ENCODE measurements at regions not wholly inside any gene's neighbourhood (a gene's known extent, or its start where the extent isn't known, plus 50 kb on each side); places are given as distances from the start of the nearest gene placed in this dataset.

GRCh38 chr21:45351526-45352275, 53.3 kb upstream of the COL18A1 start:
- H3K4me3 Mint-ChIP-seq, result no peak overlapping the region
- peaks cover 19% of the 10 kb centered on the region for H3K27me3 Mint-ChIP-seq (ENCODE audit: low read depth)
- H3K4me1 Mint-ChIP-seq (ENCODE audit: low read depth), result peaks cover 14% of the 10 kb centered on the region
- no peak overlapping the region for H3K27ac Mint-ChIP-seq
- ATAC-seq (replicated peaks in 1 of 2), result no peak
- no peaks in the 10 kb centered on the region for H3K36me3 Mint-ChIP-seq (ENCODE audit: insufficient read depth in 2 of 2)
- no peak for DNase-seq
- no peaks in the 10 kb centered on the region for H3K9me3 Mint-ChIP-seq

- H3K4me1 Mint-ChIP-seq (ENCODE audit: low read depth), result peaks cover 14% of the 10 kb centered on the region
- DNase-seq (no peak), ATAC-seq (replicated peaks in 1 of 2) (no peak)
- H3K9me3 Mint-ChIP-seq, result no peaks in the 10 kb centered on the region
- H3K36me3 Mint-ChIP-seq (ENCODE audit: insufficient read depth in 2 of 2), result no peaks in the 10 kb centered on the region
- no peak overlapping the region for H3K27ac Mint-ChIP-seq
- H3K27me3 Mint-ChIP-seq (ENCODE audit: low read depth), result peaks cover 26% of the 10 kb centered on the region
- no peak overlapping the region for H3K4me3 Mint-ChIP-seq
Measured at GRCh38 chr21:45352621-45353139, 52.3 kb upstream of the COL18A1 start.

DNA sequence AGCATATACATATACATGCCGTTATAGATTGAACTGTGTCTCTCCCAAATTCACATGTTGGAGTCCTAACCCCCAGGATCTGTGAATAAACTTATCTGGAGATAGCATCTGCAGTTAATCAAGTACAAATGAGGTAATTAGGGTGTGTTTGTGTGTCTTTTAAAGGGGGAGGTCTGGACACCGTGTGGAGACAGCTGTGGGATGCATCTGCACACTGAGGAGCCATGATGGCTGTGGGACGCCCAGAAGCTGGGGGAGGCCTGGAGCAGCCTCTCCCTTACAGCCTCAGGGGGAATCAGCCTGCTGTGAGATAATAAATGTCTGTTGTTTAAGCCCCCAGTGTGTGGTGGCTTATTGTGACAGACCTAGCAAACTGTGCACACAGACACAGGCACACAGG, 51.8 kb upstream of the COL18A1 start:
- Mint-ChIP-seq H3K4me1 (ENCODE audit: low read depth) (peaks cover 14% of the 10 kb centered on the region), H3K9me3 (no peaks in the 10 kb centered on the region), H3K27ac (no peak overlapping the region), H3K36me3 (ENCODE audit: insufficient read depth in 2 of 2) (no peaks in the 10 kb centered on the region), H3K27me3 (ENCODE audit: low read depth) (peaks cover 26% of the 10 kb centered on the region), H3K4me3 (no peak overlapping the region)
- no peak for DNase-seq
- ATAC-seq (replicated peaks in 1 of 2), result no peak

- H3K9me3 Mint-ChIP-seq, result no peaks in the 10 kb centered on the region
- no peak overlapping the region for H3K27ac Mint-ChIP-seq
- H3K27me3 Mint-ChIP-seq (ENCODE audit: low read depth), result peaks cover 26% of the 10 kb centered on the region
- H3K4me3 Mint-ChIP-seq, result no peak overlapping the region
- no peaks in the 10 kb centered on the region for H3K36me3 Mint-ChIP-seq (ENCODE audit: insufficient read depth in 2 of 2)
- H3K4me1 Mint-ChIP-seq (ENCODE audit: low read depth), result peaks cover 14% of the 10 kb centered on the region
- no peak for DNase-seq
- no peak for ATAC-seq (replicated peaks in 1 of 2)
Measured at GRCh38 chr21:45354970-45355369, 50.0 kb upstream of the COL18A1 start.

Measured in activated T-cell treated with anti-CD3 and anti-CD28 coated beads, Interleukin-2, amount 50 U/mL, for 72 hours (primary cell).